ENCODE measurements at regions not wholly inside any gene's neighbourhood (a gene's known extent, or its start where the extent isn't known, plus 50 kb on each side); places are given as distances from the start of the nearest gene placed in this dataset.
A peak's percentile ranks its signal among the peaks of the same experiment; 100 is the strongest.
"Not testable (repeated sequence)": the region's sequence is repeated elsewhere in the genome, so short reads cannot be mapped to it uniquely, and the experiment has no call there.

DNA sequence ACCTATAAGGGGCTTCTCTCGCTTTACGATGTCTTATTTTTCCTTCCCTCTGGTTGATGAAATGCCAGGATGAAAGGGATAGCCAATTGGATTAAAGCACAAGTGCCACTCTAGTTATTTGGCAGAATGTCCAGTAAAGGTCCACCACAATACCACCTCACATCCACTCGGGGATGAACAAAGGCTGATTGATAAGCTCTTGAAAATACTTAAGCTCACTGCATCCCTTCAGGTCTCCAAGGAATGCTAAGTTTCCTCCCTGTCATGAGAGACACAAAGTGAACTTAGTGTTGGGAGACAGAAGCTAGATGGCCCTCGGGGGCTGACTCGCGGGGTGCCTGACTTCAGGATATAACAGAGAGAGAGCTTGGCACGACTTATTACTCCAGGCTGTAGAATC, 185.9 kb upstream of the ZNF644 start:
- H3K9me3 ChIP-seq (ENCODE audit: control insufficient read depth, insufficient read depth, low read length); H3K27ac ChIP-seq (ENCODE audit: low read depth, low read length); H3K27me3 ChIP-seq (ENCODE audit: control insufficient read depth, insufficient read depth, low read length); H3K36me3 ChIP-seq (ENCODE audit: control insufficient read depth, insufficient read depth, low read length); H3K4me3 ChIP-seq (ENCODE audit: low read depth, low read length); H3K4me1 ChIP-seq (ENCODE audit: control insufficient read depth, insufficient read depth, low read length); DNase-seq (ENCODE audit: low read depth in 4 of 6, low spot score in 6 of 6): not testable (repeated sequence)
- 71% methylated on average over 4 of the region's 7 CpGs for WGBS (ENCODE audit: insufficient coverage)

- H3K27ac ChIP-seq (ENCODE audit: low read depth, low read length); H3K27me3 ChIP-seq (ENCODE audit: control insufficient read depth, insufficient read depth, low read length); DNase-seq (ENCODE audit: low read depth in 4 of 6, low spot score in 6 of 6); H3K9me3 ChIP-seq (ENCODE audit: control insufficient read depth, insufficient read depth, low read length); H3K4me3 ChIP-seq (ENCODE audit: low read depth, low read length); H3K36me3 ChIP-seq (ENCODE audit: control insufficient read depth, insufficient read depth, low read length); H3K4me1 ChIP-seq (ENCODE audit: control insufficient read depth, insufficient read depth, low read length): not testable (repeated sequence)
- WGBS (ENCODE audit: insufficient coverage): 100% methylated on average over 2 of the region's 9 CpGs
These were observed 182.3 kb upstream of the ZNF644 start for GRCh38 chr1:91204150-91204549.

GRCh38 chr1:91201694-91202093, 179.9 kb upstream of the ZNF644 start:
- no peaks in the 10 kb centered on the region for H3K4me1 ChIP-seq (ENCODE audit: control insufficient read depth, insufficient read depth, low read length)
- no peak overlapping the region for H3K27ac ChIP-seq (ENCODE audit: low read depth, low read length)
- H3K27me3 ChIP-seq (ENCODE audit: control insufficient read depth, insufficient read depth, low read length): no peaks in the 10 kb centered on the region
- H3K4me3 ChIP-seq (ENCODE audit: low read depth, low read length): no peak overlapping the region
- DNase-seq (ENCODE audit: low read depth in 4 of 6, low spot score in 6 of 6): peak in 1 of 6 donors; percentile 47
- 57% methylated on average over 1 of the region's 1 CpG for WGBS (ENCODE audit: insufficient coverage)
- no peaks in the 10 kb centered on the region for H3K36me3 ChIP-seq (ENCODE audit: control insufficient read depth, insufficient read depth, low read length)
- no peaks in the 10 kb centered on the region for H3K9me3 ChIP-seq (ENCODE audit: control insufficient read depth, insufficient read depth, low read length)

DNA sequence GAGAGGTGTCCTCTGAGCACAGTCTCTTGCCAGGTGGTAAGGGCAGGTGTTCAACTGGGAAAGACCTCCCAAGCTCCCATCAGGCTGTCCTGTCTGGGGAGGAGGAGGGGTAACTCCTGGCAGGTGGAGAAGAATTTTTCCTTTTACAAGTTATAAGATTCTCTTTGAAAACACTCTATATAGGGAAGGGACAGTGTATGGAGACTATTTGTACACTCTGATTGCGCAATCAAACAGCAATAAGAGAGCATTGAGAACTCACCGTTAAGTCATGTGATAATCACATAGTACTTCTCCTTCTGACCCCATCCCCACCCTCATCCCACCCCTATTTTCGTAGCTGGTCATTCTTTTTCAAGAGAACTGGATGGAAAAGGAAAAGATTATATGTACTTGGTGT, 179.3 kb upstream of the ZNF644 start:
- H3K36me3 ChIP-seq (ENCODE audit: control insufficient read depth, insufficient read depth, low read length): no peaks in the 10 kb centered on the region
- no peak for DNase-seq (ENCODE audit: low read depth in 4 of 6, low spot score in 6 of 6)
- H3K9me3 ChIP-seq (ENCODE audit: control insufficient read depth, insufficient read depth, low read length): no peaks in the 10 kb centered on the region
- no peak overlapping the region for H3K27ac ChIP-seq (ENCODE audit: low read depth, low read length)
- H3K4me3 ChIP-seq (ENCODE audit: low read depth, low read length): no peak overlapping the region
- H3K27me3 ChIP-seq (ENCODE audit: control insufficient read depth, insufficient read depth, low read length): no peaks in the 10 kb centered on the region
- WGBS (ENCODE audit: insufficient coverage): no CpG with 5 or more reads among the region's 3 CpGs
- no peaks in the 10 kb centered on the region for H3K4me1 ChIP-seq (ENCODE audit: control insufficient read depth, insufficient read depth, low read length)

DNA sequence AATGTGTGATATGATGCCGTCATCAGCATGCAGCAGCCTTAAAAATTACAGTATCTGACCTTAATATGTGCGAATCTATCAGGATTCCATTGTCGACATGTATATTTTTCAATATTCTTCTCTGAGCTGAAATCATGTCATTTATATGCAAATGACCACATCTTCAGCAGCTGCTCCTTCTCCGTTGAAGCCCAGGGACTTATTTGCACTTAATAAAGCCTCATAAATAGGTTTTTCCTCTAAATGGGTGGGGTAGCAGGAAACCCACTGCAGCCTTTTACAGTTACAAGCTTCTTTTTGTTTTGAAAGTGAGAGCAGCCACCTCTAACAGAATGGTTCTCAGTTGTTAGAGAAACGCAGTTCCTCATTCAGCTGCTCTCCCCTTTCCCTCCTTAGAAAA, 178.8 kb upstream of the ZNF644 start:
- Histone ChIP-seq H3K27me3 (ENCODE audit: control insufficient read depth, insufficient read depth, low read length) (no peaks in the 10 kb centered on the region), H3K4me1 (ENCODE audit: control insufficient read depth, insufficient read depth, low read length) (no peaks in the 10 kb centered on the region), H3K4me3 (ENCODE audit: low read depth, low read length) (no peak overlapping the region), H3K27ac (ENCODE audit: low read depth, low read length) (no peak overlapping the region), H3K36me3 (ENCODE audit: control insufficient read depth, insufficient read depth, low read length) (no peaks in the 10 kb centered on the region), H3K9me3 (ENCODE audit: control insufficient read depth, insufficient read depth, low read length) (no peaks in the 10 kb centered on the region)
- WGBS (ENCODE audit: insufficient coverage): 67% methylated on average over 1 of the region's 5 CpGs
- peak in 1 of 6 donors; percentile 87 for DNase-seq (ENCODE audit: low read depth in 4 of 6, low spot score in 6 of 6)

- DNase-seq (ENCODE audit: low read depth in 4 of 6, low spot score in 6 of 6): no peak
- H3K4me1 ChIP-seq (ENCODE audit: control insufficient read depth, insufficient read depth, low read length): no peaks in the 10 kb centered on the region
These were observed 178.2 kb upstream of the ZNF644 start for GRCh38 chr1:91199988-91200387.

GRCh38 chr1:91190996-91191395, 169.2 kb upstream of the ZNF644 start:
- Histone ChIP-seq H3K27me3 (ENCODE audit: control insufficient read depth, insufficient read depth, low read length) (no peaks in the 10 kb centered on the region), H3K4me3 (ENCODE audit: low read depth, low read length) (no peak overlapping the region), H3K27ac (ENCODE audit: low read depth, low read length) (no peak overlapping the region), H3K36me3 (ENCODE audit: control insufficient read depth, insufficient read depth, low read length) (no peaks in the 10 kb centered on the region), H3K4me1 (ENCODE audit: control insufficient read depth, insufficient read depth, low read length) (no peaks in the 10 kb centered on the region), H3K9me3 (ENCODE audit: control insufficient read depth, insufficient read depth, low read length) (no peaks in the 10 kb centered on the region)
- DNase-seq (ENCODE audit: low read depth in 4 of 6, low spot score in 6 of 6): no peak
- WGBS (ENCODE audit: insufficient coverage): 93% methylated on average over 4 of the region's 4 CpGs

More at GRCh38 chr1:91199988-91200387, 178.2 kb upstream of the ZNF644 start:
- no peak overlapping the region for H3K27ac ChIP-seq (ENCODE audit: low read depth, low read length)
- no peak overlapping the region for H3K4me3 ChIP-seq (ENCODE audit: low read depth, low read length)
- H3K27me3 ChIP-seq (ENCODE audit: control insufficient read depth, insufficient read depth, low read length): no peaks in the 10 kb centered on the region
- no peaks in the 10 kb centered on the region for H3K36me3 ChIP-seq (ENCODE audit: control insufficient read depth, insufficient read depth, low read length)
- 78% methylated on average over 4 of the region's 6 CpGs for WGBS (ENCODE audit: insufficient coverage)
- H3K9me3 ChIP-seq (ENCODE audit: control insufficient read depth, insufficient read depth, low read length): no peaks in the 10 kb centered on the region

GRCh38 chr1:91189096-91189495, 167.3 kb upstream of the ZNF644 start:
- H3K4me3 ChIP-seq (ENCODE audit: low read depth, low read length): no peak overlapping the region
- no peak for DNase-seq (ENCODE audit: low read depth in 4 of 6, low spot score in 6 of 6)
- WGBS (ENCODE audit: insufficient coverage): 71% methylated on average over 1 of the region's 4 CpGs

GRCh38 chr1:91182807-91183206, 161.0 kb upstream of the ZNF644 start:
- not testable (repeated sequence) for H3K27me3 ChIP-seq (ENCODE audit: control insufficient read depth, insufficient read depth, low read length); H3K27ac ChIP-seq (ENCODE audit: low read depth, low read length); H3K36me3 ChIP-seq (ENCODE audit: control insufficient read depth, insufficient read depth, low read length); H3K9me3 ChIP-seq (ENCODE audit: control insufficient read depth, insufficient read depth, low read length); H3K4me3 ChIP-seq (ENCODE audit: low read depth, low read length); DNase-seq (ENCODE audit: low read depth in 4 of 6, low spot score in 6 of 6); H3K4me1 ChIP-seq (ENCODE audit: control insufficient read depth, insufficient read depth, low read length)

More at GRCh38 chr1:91189096-91189495, 167.3 kb upstream of the ZNF644 start:
- no peaks in the 10 kb centered on the region for H3K27me3 ChIP-seq (ENCODE audit: control insufficient read depth, insufficient read depth, low read length)
- H3K4me1 ChIP-seq (ENCODE audit: control insufficient read depth, insufficient read depth, low read length): no peaks in the 10 kb centered on the region
- no peaks in the 10 kb centered on the region for H3K36me3 ChIP-seq (ENCODE audit: control insufficient read depth, insufficient read depth, low read length)
- no peak overlapping the region for H3K27ac ChIP-seq (ENCODE audit: low read depth, low read length)
- no peaks in the 10 kb centered on the region for H3K9me3 ChIP-seq (ENCODE audit: control insufficient read depth, insufficient read depth, low read length)

DNA sequence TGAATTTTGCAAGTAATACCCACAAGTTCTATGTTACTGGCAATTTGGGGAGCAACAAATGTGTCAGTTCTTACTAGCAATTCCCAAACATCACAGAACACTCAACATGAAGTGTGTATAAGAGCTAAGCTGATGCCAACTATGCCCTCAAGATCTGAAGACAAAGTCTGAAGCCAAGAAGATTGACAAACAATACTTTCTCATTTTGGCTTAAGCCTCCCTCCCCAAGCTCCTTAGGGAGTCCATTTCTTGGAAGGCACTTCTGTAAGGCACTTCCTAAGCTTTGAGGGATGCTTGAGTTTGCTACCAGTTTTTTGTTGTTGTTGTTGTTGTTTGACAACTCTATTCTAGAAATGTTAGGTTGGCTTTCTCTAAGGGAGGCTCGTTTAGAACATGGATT, 154.4 kb upstream of the ZNF644 start:
- no peaks in the 10 kb centered on the region for H3K36me3 ChIP-seq (ENCODE audit: control insufficient read depth, insufficient read depth, low read length)
- DNase-seq (ENCODE audit: low read depth in 4 of 6, low spot score in 6 of 6): no peak
- no CpG with 5 or more reads among the region's 1 CpG for WGBS (ENCODE audit: insufficient coverage)
- H3K4me1 ChIP-seq (ENCODE audit: control insufficient read depth, insufficient read depth, low read length): peaks cover 3% of the 10 kb centered on the region
- H3K4me3 ChIP-seq (ENCODE audit: low read depth, low read length): no peak overlapping the region
- no peak overlapping the region for H3K27ac ChIP-seq (ENCODE audit: low read depth, low read length)
- H3K9me3 ChIP-seq (ENCODE audit: control insufficient read depth, insufficient read depth, low read length): no peaks in the 10 kb centered on the region
- H3K27me3 ChIP-seq (ENCODE audit: control insufficient read depth, insufficient read depth, low read length): no peaks in the 10 kb centered on the region
